GM18867 (cell line): ENCODE measurements at regions not wholly inside any gene's neighbourhood (a gene's known extent, or its start where the extent isn't known, plus 50 kb on each side); places are given as distances from the start of the nearest gene placed in this dataset.
A peak's percentile ranks its signal among the peaks of the same experiment; 100 is the strongest.

ENCODE experiments used
- ATAC-seq: cut with Tn5 transposase; IDR thresholded peaks from one replicate; pipeline ENCODE4 v1.9.1; 2021; ENCODE audit warnings: mild to moderate bottlenecking, moderate library complexity; ENCODE audit not compliant: unreplicated experiment

DNA sequence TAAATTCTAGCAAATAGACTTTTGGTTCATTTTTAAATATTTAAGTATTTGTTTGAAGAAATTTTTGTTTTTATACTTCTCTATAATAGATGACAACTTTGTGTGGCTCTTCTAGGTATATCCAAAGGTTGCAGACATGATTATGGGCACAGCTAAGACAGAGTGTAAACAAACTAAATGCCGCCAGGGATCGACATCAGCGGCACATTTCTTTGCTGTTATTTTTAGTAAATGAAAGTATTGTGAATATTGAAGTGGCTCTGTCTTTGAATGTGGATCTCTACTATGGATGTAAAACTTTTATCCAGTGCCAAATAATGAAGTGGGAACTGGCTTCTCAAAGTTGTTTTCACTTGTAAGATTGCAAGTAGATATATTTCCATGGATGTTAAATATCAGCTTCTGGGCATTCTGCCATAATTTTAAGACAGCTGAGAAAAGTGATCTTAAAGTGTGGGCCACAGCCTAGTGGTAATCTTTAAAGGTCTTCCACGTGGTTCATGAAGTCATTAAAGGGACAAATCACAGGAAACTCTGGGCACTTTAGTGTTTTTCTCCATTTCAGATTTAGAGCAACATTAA lies 589.9 kb downstream of the ZNF608 start:
- no peak for ATAC-seq

DNA sequence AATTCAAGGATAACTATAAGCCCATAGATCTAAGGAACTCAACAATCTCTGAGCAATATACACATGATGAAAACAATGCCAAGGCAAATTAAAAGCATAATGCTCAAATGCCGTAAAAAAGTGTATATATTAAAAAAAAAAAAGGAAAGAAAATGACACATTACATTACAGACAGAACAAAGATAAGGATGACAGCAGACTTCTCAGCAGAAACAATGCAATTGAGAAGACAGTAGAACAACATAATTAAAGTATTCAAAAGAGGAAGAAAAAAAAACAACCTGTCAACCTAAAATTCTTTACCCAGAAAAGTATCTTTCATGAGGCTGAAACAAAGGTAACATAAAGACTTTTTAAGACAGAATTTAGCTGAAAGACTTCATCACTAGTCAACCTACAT lies 591.7 kb downstream of the ZNF608 start:
- ATAC-seq = no peak

DNA sequence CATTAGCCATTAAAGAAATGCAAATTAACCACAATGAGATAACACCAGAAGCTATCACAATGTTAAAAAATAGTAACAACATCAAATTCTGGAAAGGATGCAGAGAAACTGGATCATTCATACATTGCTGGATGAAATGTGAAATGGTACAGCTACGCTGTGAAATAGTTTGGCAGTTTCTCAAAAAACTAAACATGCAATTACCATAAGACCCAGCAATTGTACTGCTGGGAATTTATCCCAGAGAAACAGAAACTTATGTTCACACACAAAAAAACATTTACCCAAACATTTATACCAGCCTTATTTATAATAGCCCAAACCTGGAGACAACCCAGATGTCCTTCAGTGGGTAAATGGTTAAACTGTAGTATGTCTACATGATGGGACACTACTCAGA lies 592.9 kb downstream of the ZNF608 start:
- ATAC-seq = no peak

DNA sequence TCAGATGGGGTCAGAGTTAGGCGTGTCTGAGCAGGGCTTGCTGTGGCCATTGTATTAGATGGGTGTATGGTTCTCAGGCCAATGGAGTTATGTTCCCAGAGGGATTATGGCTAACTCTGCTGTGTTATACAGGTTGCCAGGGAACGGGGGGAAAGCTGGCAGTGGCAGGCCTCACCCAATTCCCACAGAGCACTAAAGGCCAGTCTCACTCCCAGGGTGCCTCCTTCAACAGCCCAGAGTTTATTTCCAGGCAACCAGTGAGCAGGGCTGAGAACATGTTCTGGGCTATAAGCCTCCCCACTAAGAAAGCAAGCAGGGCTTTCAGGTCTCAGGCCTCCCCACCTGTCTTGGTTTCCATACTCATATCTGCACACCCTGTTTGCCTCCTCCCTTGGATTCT lies 597.9 kb downstream of the ZNF608 start:
- no peak for ATAC-seq

DNA sequence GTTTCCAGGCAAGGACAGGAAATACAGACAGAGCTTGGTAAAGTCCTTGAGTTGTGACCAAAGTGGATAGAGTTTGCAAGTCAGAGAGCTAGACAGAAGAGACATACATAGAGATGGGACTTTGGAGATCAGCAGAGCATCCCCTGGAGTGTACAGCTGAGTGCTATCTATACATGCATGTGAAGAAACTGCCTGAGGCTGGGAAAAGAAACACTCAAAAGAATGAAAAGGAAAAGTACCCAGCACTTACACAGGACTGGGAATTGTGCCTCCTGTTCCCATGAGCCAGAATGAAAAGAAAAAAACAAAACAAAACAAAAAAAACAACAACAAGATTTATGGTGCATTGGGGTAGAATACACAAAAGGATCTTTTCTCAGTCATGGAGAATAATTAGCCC lies 606.4 kb downstream of the ZNF608 start:
- ATAC-seq = no peak

DNA sequence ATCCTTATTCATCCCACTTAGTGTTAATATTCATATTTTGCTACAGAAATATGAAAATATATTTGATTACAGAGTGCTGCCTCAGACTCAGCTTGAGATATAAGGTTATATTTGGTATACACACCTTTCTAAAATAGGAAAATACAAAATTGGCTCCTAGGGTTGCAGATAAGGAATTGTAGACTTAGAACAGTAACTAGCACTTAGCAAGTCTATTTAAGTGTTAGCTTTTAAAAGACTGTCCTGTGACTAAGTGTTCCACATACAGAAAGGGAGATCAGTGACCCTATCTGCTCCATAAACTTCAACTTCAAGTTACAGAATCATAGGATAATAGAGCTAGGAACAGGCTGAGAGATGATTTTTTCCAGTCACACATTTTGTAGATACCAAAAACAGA lies 607.0 kb downstream of the ZNF608 start:
- ATAC-seq = no peak

DNA sequence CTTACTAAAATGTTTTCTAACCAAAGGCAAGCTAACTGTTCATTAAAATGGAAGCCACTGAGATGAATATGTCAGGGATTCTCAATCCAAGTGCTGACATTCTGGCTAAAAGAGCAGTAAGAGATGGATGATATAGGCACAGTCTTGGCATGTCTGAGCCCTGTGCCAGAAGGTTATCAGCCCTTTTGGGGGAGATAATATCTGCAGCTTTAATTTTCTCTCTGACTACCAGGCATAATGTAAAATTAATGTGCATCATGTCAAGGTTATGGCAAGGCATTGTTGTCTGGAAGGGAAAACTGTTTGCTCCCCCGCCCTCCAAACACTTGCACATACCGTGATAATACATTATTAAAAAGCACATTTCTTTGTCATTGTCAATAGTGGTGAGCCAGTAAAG lies 609.8 kb downstream of the ZNF608 start:
- no peak for ATAC-seq

DNA sequence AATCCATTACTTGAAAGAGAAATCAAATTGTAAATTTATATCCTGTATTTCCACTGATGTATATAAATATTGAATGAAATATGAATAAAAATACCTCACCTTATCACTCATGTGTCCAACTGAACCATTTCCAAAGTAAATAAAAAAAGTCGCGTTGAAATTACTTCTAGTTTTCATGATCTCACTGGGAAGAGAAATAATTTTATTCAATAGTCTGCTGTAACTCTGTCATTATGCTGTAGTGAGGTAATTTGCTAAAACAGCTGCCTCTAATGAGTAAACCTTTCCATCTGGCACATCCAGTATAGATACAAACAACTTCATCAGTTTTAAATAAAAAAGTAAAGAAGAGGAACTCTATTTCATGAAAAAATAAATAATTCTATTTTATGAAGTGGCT lies 611.5 kb downstream of the ZNF608 start:
- no peak for ATAC-seq

DNA sequence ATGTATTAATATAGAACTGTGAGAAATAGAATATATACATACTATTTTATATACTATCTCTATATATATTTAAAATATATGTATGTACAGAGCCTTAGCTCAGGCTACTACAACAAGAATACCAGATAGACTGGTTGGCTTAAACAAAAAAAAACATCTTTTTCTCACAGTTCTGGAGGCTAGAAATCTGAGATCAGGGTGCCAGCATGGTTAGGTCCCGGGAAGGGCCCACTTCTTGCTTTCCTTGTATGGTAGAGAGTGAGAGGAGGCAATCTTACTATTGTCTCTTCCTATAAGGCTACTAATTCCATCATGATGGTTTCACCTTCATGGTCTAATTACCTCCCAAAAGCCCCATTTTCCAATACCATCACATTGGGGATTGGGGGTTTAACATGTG lies 613.0 kb downstream of the ZNF608 start:
- no peak for ATAC-seq

DNA sequence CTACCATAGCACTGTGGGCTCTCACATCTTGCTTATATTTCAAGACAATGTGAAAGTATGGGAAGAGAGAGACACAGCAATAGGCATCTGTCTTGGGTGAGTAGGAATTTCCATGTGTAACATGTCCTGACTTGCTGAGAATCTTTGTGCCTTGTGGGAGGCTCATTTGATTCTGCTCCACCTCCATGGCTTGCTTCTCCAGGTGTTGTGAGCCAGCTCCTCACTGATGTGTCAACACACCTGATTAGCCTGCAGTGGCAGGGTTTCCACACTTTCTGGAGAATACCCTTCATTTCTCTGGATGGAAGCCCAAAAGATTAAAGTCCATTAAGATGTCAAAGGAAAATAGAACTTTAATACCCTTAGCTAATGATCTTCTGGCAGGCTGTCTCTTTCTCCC lies 613.6 kb downstream of the ZNF608 start:
- ATAC-seq = no peak

DNA sequence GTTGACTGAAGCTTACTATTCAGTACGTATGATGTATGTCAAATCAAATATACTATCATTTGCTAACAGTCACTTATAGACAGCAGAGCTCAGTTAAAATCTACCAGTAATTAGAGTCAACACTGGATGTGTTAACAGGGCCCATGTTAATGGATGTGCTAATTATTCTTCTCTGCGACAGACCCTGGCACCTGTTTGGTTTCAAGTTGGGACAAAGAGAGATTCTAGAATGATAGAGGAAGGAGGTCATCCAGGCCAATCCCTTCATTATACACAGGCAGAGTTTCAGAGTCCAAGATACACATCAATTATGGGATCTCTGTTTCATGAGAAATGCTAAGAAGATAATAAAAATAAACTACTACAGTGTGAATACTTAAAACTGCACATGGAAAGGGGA lies 615.0 kb downstream of the ZNF608 start:
- ATAC-seq = no peak

DNA sequence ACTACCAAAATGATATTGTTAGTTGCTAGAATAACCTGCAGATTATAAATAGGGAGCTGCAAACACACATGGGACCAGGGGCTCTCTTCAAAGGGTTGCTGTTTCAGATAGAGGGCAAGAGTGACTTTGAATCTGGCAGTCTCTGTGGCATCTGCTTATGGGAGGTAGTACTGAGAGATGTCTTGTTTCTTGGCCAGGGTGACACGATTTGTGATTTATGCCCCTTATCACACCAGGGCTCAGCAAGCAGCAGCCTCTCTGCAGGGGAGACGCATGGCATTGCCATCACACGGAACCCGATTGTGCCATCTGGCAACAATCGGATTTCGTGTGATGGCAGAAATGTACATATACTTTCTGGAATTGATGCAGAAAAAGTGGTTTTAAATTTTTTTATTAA lies 615.6 kb downstream of the ZNF608 start:
- ATAC-seq = no peak

DNA sequence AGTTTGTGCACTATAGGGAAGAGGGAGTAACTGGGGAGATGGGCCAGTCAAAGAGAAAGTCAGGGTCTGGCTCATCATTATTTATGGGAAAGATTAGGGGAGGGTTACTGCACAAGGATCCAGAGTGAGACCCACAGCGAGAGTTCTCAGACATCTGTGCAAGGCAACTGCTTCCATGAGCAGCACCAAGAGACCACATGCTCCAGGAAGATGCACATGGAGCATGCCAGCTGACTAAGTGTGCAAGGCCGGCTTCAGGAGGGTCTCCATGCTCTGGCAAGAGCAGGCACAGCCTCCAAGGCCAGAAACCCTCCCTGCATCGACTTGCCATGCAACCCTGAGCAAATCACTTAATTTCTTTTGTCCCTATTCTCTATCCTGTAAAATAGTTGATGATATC lies 616.9 kb downstream of the CSNK1G3 start:
- ATAC-seq = no peak

DNA sequence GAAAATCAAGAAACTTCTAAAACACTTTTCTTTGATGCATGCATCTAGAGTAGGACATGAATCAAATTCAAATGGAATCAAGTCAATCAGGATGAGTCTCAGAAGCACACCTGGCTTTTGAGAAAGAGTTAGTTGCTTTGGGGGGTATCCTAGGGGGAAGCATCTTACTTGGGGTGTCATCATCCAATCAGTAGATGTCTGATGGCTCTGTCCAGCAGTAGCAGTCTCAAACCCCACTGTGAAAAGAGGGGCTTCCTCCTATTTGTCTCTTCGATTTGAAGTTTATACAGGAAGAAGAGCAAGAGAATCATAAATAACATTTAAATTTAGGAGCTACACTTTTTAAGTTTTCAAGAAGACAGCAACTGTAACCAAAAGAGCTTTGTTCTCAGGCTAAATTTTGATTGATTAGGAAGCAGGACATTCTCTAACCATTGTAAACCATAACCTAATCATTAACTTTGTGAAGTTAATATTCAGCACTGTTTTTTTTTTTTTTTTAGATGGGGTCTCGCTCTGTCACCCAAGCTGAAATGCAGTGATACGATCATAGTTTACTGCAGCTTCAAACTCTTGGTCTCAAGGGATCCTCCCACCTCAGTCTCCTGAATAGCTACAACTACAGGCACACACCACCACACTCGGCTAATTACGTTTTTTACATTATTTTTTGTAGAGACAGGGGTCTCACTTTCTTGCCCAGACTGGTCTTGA lies 614.7 kb downstream of the CSNK1G3 start:
- peak; percentile 49 for ATAC-seq

DNA sequence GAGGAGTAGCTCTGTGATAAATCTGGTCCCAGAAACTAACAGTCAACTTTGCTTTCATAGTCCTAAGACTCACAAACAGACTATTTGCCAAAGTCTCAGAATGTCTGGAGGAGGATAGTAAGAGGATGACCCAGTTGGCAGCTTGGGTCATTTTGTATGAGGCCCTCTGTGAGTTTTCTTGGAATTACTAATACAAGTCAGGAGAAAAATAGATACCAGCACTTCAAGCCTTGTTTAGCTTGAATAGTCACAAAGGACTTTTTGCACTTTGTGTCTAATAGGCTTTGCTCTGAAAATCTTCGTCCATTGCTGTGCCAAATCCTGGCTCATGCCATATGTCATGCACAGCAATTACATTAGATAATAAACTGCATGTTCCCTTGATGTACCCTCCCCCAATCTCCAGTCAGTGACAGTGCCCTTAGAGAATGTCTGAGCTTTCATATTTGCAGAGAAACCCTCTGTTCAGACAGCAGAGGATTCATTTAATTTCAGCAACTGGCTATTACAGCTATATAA lies 612.8 kb downstream of the CSNK1G3 start:
- ATAC-seq = no peak

DNA sequence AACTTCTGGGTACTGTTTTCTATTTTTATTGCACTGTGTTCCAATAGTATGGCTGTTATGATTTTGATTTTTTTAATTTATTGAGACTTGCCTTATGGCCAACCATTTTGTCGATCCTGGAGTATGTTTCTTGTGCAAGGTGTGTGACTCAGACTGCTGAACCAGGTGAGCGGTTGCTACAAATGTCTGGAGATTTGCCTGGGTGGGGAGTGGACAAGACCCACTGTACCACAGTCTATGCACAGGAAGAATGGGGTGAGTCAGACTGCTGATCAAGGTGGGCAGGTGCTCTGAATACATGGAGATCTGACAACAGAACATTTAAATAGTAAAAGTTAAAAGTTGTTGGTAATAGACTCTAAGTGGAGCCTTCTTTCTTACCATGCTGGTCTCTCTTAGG lies 609.2 kb downstream of the CSNK1G3 start:
- ATAC-seq = no peak

DNA sequence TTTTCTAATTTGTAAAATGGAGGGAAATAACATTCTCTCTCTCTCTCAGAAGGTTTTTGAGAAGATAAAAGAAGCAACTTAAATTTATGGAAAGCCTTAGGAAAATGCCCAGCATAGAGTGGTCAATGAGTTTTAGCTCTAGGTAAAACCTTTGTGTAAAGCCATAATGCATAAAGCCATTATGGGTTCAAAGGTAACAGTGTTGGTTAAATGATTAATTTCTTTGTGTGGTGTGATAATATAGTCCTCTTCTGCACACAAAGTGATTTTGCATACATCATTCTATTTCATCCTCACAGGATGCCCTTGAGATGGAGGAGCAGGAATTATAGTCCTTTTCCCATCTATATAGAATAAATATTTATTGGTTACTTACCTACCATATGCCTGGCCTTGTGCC lies 602.9 kb downstream of the CSNK1G3 start:
- no peak for ATAC-seq

DNA sequence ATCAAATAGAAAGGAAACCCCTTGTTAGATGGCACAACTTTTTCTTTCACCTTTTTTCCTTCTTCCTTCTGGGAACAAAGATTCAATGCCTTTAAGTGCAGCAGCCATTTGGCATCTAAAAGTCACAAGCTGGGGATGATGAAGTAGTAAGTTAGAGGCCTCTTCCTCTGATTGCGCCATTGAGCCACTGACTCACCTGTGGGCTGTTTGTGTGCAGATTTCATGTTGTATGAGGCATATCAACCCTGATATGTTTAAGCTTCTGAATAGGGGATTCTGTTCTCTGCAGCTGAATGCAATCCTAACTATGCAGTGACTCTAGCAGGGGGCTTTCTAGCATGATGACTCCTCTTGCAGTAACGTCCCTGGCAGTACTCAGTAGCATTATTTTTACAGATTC lies 599.9 kb downstream of the CSNK1G3 start:
- no peak for ATAC-seq

DNA sequence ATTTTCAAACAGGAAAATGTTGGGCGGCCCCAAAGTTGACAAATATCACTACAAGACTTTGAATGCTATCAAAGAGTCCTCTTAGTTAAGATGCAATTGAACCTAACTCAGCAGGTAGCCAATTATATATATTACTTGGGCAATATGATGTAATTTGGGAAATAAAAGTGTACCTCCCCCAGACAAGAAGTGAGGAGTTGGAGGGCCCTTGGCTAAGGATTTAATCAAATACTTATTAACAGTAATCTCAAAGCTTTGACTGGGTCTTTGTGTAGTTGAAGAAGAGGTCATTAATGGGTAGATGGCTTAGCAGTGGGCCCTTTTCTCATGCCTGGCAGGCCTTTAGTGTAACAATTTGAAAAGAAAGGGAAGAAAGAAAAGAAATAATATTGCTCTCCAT lies 599.0 kb downstream of the CSNK1G3 start:
- ATAC-seq = no peak

DNA sequence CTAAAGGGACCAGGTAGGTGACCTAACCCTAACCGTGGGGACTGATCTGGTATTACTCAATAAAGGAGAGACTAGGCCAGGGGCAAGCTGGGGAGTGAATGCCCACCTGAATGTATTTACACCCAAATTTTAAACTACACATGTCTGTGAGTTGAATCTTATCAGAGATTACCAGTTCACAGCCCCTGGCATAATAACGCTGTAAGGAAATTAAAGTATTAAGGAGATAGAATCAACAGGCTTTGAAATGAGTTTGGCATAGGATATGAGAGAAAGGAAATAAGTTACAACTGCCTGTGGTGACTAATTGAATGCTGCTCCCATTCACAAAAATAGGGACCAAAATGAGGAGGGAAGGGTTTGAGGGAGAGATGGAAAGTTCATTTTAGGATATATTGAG lies 593.3 kb downstream of the CSNK1G3 start:
- ATAC-seq = no peak

DNA sequence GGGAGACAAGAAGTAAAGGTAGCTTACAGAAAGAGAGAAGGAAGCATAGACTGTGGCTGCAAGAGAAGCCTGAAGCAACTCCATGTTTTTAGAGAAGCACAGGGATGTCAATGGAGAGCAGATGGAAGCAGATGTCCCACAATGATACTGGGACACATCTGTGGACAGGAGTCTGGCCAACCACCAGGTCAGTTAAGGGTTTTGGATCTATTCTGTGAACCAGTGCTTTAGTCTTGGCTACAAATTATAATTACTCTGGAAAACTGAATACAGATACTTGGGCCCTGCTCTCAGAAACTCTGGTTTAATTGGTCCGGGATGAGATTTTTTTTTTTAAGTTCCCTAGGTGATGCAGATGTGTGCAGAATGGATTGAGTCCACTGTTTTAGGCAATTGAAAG lies 592.8 kb downstream of the CSNK1G3 start:
- ATAC-seq = no peak

DNA sequence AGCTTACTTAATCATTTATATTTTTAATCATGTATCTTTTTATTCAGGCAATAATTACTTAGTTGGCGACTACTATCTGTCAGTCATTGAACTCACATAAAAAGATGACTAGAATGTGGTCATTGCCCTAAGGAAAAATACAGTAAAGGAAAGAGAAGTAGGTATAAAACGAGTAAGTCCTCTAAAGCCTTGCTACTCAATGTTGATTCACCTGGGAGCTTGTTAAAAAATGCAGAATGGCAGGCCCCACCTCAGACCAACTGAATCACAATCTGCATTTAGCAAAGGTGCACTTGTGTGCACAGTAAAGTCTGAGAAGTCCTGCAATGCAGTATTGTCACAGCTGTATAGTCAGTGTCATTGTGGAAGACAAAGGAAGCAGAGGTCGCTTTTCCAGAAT lies 592.4 kb downstream of the CSNK1G3 start:
- ATAC-seq = no peak

DNA sequence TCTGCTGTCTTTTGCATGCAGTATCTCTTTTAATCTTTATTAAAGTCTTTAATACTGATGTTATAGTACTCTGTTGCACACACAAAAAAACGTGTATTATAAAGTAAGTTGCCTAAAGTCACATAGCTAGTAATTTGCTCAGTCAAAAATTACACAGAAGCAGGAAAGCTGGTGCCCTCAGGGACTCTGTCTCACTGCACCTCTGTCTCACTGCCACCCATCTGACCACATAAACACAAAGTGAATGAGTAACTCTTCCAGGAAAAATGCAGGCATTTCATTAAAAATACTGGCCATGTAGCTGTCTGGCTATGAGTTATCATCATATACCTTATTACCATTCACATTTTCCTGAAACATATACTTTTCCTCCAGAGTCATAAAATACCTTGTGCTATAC lies 591.7 kb downstream of the CSNK1G3 start:
- no peak for ATAC-seq
